DOHH2 (cell line): ENCODE measurements at regions not wholly inside any gene's neighbourhood (a gene's known extent, or its start where the extent isn't known, plus 50 kb on each side); places are given as distances from the start of the nearest gene placed in this dataset.

Experiments used
- CTCF ChIP-seq: fragments of 200-600 bp; sonication (generic); IDR thresholded peaks from one replicate; pipeline ENCODE4 v1.5.1; 2014; ENCODE audit warnings: antibody characterized with exemption, mild to moderate bottlenecking, low read depth, low read length; ENCODE audit not compliant: poor library complexity, severe bottlenecking
- EZH2phosphoT487 ChIP-seq: fragments of 200-600 bp; sonication (generic); IDR thresholded peaks from 2 replicates; pipeline ENCODE4 v1.6.1; 2017; ENCODE audit warnings: borderline replicate concordance, mild to moderate bottlenecking, antibody characterized with exemption, low read length, moderate library complexity, mixed read lengths

- no peak for TF ChIP-seq CTCF
- TF ChIP-seq EZH2phosphoT487: no peak
These were observed 69.7 kb downstream of the UFM1 start for GRCh38 chr13:38419312-38419873.
